PFSK-1 (cell line): ENCODE measurements at regions not wholly inside any gene's neighbourhood (a gene's known extent, or its start where the extent isn't known, plus 50 kb on each side); places are given as distances from the start of the nearest gene placed in this dataset.

Source experiments
- POLR2AphosphoS5 ChIP-seq: IDR thresholded peaks from 2 replicates; pipeline ENCODE4 v1.6.1; 2012; ENCODE audit warnings: low read depth, mild to moderate bottlenecking, control low read depth, low read length, moderate library complexity
- REST ChIP-seq, 2 experiments: IDR thresholded peaks; 2 replicates each; pipeline versions ENCODE4 v1.6.1 to v1.8.0; 2011 to 2012; ENCODE audit warnings: low read depth in 2 of 2, low read length in 2 of 2, control low read depth in 1 of 2, inconsistent platforms in 1 of 2, mild to moderate bottlenecking in 1 of 2, moderate library complexity in 1 of 2; ENCODE audit not compliant: insufficient read depth in 1 of 2
- SIN3A ChIP-seq: IDR thresholded peaks from 2 replicates; pipeline ENCODE4 v1.6.1; 2012; ENCODE audit warnings: mild to moderate bottlenecking, low read length, moderate library complexity, borderline replicate concordance; ENCODE audit not compliant: insufficient read depth
- TAF1 ChIP-seq: IDR thresholded peaks from 2 replicates; pipeline ENCODE4 v1.6.1; 2012; ENCODE audit warnings: low read length, control low read depth, borderline replicate concordance; ENCODE audit not compliant: insufficient read depth

- TF ChIP-seq REST (IDR thresholded peaks at IDR 0.05; ENCODE audit: insufficient read depth in 1 of 2, low read depth in 2 of 2, low read length in 2 of 2) (no peak), POLR2AphosphoS5 (no peak), TAF1 (no peak), SIN3A (no peak)
Observed at GRCh38 chr11:70551351-70552166, 153.2 kb downstream of the CTTN start.
